Lower lobe of right lung (tissue), 2 donors: ENCODE measurements at regions not wholly inside any gene's neighbourhood (a gene's known extent, or its start where the extent isn't known, plus 50 kb on each side); places are given as distances from the start of the nearest gene placed in this dataset.
"Not testable (repeated sequence)": the region's sequence is repeated elsewhere in the genome, so short reads cannot be mapped to it uniquely, and the experiment has no call there.

ENCODE experiments used
- ATAC-seq, 2 donors: fragments of 200-7000 bp; cut with Tn5 transposase; one replicate each; pipeline ENCODE4 v1.9.1; 2020 to 2022; ENCODE audit warnings: mild to moderate bottlenecking in 2 of 2, moderate library complexity in 2 of 2
- DNase-seq: peaks from one replicate; pipeline ENCODE4 v3.0.0-alpha.2; 2020
- H3K27ac ChIP-seq: fragments of 200-600 bp; one replicate; pipeline ENCODE4 v1.8.0; 2022
- H3K27me3 ChIP-seq: fragments of 200-600 bp; one replicate; pipeline ENCODE4 v1.8.0; 2022; ENCODE audit warnings: low read depth
- H3K36me3 ChIP-seq: fragments of 200-600 bp; one replicate; pipeline ENCODE4 v1.8.0; 2022; ENCODE audit warnings: mild to moderate bottlenecking
- H3K4me1 ChIP-seq: fragments of 200-600 bp; one replicate; pipeline ENCODE4 v1.8.0; 2022
- H3K4me3 ChIP-seq: fragments of 200-600 bp; one replicate; pipeline ENCODE4 v1.8.0; 2022; ENCODE audit warnings: mild to moderate bottlenecking
- H3K9me3 ChIP-seq: fragments of 200-600 bp; one replicate; pipeline ENCODE4 v1.8.0; 2022
- intact Hi-C: fragments of 100-400 bp; cut with DNase I; formaldehyde crosslinking; loops from one replicate; pipeline ENCODE4 v1.11.0; 2022
- TF ChIP-seq, protein P1 (sequence below): fragments of 200-600 bp; IDR thresholded peaks from one replicate; pipeline ENCODE4 v1.8.0; 2022; ENCODE audit warnings: antibody characterized with exemption, mild to moderate bottlenecking
- donor health status: DM: no; HTN: yes; CAD: no; lungs with severe emphysema.

- Histone ChIP-seq H3K4me1 (no peaks in the 10 kb centered on the region), H3K9me3 (no peaks in the 10 kb centered on the region), H3K4me3 (no peak overlapping the region), H3K36me3 (no peaks in the 10 kb centered on the region), H3K27ac (no peak overlapping the region), H3K27me3 (no peaks in the 10 kb centered on the region)
- ATAC-seq = no peak
- TF ChIP-seq, protein P1, sequence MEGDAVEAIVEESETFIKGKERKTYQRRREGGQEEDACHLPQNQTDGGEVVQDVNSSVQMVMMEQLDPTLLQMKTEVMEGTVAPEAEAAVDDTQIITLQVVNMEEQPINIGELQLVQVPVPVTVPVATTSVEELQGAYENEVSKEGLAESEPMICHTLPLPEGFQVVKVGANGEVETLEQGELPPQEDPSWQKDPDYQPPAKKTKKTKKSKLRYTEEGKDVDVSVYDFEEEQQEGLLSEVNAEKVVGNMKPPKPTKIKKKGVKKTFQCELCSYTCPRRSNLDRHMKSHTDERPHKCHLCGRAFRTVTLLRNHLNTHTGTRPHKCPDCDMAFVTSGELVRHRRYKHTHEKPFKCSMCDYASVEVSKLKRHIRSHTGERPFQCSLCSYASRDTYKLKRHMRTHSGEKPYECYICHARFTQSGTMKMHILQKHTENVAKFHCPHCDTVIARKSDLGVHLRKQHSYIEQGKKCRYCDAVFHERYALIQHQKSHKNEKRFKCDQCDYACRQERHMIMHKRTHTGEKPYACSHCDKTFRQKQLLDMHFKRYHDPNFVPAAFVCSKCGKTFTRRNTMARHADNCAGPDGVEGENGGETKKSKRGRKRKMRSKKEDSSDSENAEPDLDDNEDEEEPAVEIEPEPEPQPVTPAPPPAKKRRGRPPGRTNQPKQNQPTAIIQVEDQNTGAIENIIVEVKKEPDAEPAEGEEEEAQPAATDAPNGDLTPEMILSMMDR = no peak
- intact Hi-C loops = no loop called here
- DNase-seq = no peak
Measured at GRCh38 chr2:44063033-44063432, 67.2 kb upstream of the LRPPRC start.

- intact Hi-C loops, ATAC-seq, H3K4me3 ChIP-seq, DNase-seq, H3K27me3 ChIP-seq, H3K27ac ChIP-seq, H3K4me1 ChIP-seq, H3K9me3 ChIP-seq, H3K36me3 ChIP-seq: not testable (repeated sequence)
Measured at GRCh38 chr2:44064281-44064680, 68.5 kb upstream of the LRPPRC start.

DNA sequence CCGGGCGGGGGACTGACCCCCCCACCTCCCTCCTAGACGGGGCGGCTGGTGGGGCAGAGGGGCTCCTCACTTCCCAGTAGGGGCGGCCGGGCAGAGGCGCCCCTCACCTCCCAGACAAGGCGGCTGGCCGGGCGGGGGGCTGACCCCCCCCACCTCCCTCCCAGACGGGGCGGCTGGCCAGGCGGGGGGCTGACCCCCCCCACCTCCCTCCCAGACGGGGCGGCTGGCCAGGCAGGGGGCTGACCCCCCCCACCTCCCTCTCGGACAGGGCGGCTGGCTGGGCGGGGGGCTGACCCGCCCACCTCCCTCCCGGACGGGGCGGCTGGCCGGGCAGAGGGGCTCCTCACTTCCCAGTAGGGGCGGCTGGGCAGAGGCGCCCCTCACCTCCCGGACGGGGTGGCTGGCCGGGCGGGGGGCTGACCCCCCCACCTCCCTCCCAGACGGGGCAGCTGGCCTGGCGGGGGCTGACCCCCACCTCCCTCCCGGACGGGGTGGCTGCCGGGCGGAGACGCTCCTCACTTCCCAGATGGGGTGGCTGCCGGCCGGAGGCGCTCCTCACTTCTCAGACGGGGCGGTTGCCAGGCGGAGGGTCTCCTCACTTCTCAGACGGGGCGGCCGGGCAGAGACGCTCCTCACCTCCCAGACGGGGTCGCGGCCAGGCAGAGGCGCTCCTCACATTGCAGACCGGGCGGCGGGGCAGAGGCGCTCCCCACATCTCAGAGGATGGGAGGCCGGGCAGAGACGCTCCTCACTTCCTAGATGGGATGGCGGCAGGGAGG, 71.4 kb upstream of the LRPPRC start:
- intact Hi-C loops, DNase-seq, ATAC-seq: not testable (repeated sequence)

GRCh38 chr2:44067791-44068181, 72.0 kb upstream of the LRPPRC start:
- H3K4me1 ChIP-seq, H3K9me3 ChIP-seq, H3K27me3 ChIP-seq, intact Hi-C loops, ATAC-seq, DNase-seq, H3K36me3 ChIP-seq, H3K4me3 ChIP-seq, H3K27ac ChIP-seq: not testable (repeated sequence)

More for the DNA sequence above, 71.4 kb upstream of the LRPPRC start:
- H3K4me3 ChIP-seq, H3K4me1 ChIP-seq, H3K9me3 ChIP-seq, H3K27me3 ChIP-seq, H3K36me3 ChIP-seq, H3K27ac ChIP-seq: not testable (repeated sequence)

- Histone ChIP-seq H3K36me3 (no peaks in the 10 kb centered on the region), H3K4me1 (no peaks in the 10 kb centered on the region), H3K27ac (no peak overlapping the region), H3K9me3 (no peaks in the 10 kb centered on the region), H3K27me3 (no peaks in the 10 kb centered on the region), H3K4me3 (no peak overlapping the region)
- DNase-seq (no peak), ATAC-seq (no peak)
- intact Hi-C loops = no loop called here
- TF ChIP-seq, protein P1 = no peak
Measured at GRCh38 chr2:44071454-44072046, 75.8 kb upstream of the LRPPRC start.

DNA sequence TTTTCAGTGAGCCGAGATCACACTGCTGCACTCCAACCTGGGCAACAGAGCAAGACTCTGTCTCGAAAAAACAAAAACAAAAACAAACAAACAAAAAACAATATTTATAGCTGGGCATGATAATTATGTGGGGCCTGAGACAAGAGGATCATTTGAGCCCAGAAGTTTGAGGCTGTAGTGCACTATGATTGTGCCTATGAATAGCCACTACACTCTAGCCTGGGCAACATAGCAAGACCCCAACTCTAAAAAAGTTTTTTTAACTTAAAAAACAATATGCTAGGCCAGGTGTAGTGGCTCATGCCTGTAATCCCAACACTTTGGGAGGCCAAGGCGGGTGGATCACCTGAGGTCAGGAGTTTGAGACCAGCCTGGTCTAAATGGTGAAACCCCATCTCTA, 77.9 kb upstream of the LRPPRC start:
- H3K9me3 ChIP-seq, H3K4me3 ChIP-seq, intact Hi-C loops, DNase-seq, H3K36me3 ChIP-seq, ATAC-seq, H3K27me3 ChIP-seq, H3K27ac ChIP-seq, H3K4me1 ChIP-seq: not testable (repeated sequence)

DNA sequence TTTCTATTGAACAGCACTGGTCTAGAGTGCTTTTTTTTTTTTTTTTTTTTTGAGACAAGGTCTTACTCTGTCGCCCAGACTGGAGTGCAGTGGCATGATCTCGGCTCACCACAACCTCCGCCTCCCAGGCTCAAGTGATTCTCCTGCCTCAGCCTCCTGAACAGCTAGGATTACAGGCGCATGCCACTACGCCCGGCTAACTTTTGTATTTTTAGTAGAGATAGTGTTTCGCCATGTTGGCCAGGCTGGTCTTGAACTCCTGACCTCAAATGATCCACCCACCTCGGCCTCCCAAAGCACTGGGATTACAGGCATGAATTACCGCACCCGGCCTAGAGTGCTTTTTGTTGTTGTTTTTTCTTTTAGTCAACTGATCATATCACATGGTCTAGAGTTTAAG, 79.0 kb upstream of the LRPPRC start:
- intact Hi-C loops, H3K27ac ChIP-seq, H3K4me1 ChIP-seq, ATAC-seq, DNase-seq, H3K36me3 ChIP-seq, H3K9me3 ChIP-seq, H3K27me3 ChIP-seq, H3K4me3 ChIP-seq: not testable (repeated sequence)

DNA sequence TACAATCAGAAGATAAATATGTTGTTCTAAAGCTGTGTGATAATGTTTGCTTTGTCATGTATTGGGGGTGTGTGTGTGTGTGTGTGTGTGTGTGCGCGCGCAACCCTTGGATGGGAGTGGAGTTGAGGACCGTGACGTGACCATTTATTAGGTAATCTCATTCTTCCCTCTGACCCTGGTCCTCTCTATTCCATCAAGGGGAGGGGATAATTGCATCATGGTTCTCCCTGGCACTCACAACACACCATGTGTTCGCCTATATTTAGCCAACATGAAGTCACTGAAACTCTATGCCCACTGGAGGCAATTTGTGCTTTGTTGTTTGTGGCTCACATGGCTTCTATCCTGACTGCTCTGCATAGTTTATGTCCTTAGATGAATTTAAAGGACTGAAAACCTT, 79.8 kb upstream of the LRPPRC start:
- no peak for DNase-seq
- no peaks in the 10 kb centered on the region for H3K27me3 ChIP-seq
- peak; percentile 19 to 32 for ATAC-seq
- H3K4me3 ChIP-seq = no peak overlapping the region
- H3K4me1 ChIP-seq = no peaks in the 10 kb centered on the region
- TF ChIP-seq, protein P1 = no peak
- H3K36me3 ChIP-seq = no peaks in the 10 kb centered on the region
- intact Hi-C loops = no loop called here
- no peaks in the 10 kb centered on the region for H3K9me3 ChIP-seq
- H3K27ac ChIP-seq = no peak overlapping the region
